AG04449 (cell line): ENCODE measurements at regions not wholly inside any gene's neighbourhood (a gene's known extent, or its start where the extent isn't known, plus 50 kb on each side); places are given as distances from the start of the nearest gene placed in this dataset.
"Not testable (repeated sequence)": the region's sequence is repeated elsewhere in the genome, so short reads cannot be mapped to it uniquely, and the experiment has no call there.

Experiments used
- CTCF ChIA-PET: fragments of 350-600 bp; formaldehyde crosslinking; extraction: SDS; loops from one replicate; lab custom pipeline; 2021; ENCODE audit warnings: antibody characterized with exemption; lab: Yijun Ruan, JAX
- POLR2A ChIA-PET: fragments of 400-600, 350-600 bp; formaldehyde crosslinking; extraction: SDS; loops from one replicate; lab custom pipeline; 2020; ENCODE audit warnings: antibody characterized with exemption, inconsistent platforms; lab: Yijun Ruan, JAX
- DNase-seq: peaks from one replicate; pipeline ENCODE4 v3.0.0-alpha.2; 2010; ENCODE audit warnings: low read depth, low spot score
- H3K4me3 ChIP-seq: 2 replicates; pipeline ENCODE4 v1.5.1; 2011; ENCODE audit warnings: low read depth, mild to moderate bottlenecking, control low read depth, low read length
- TF ChIP-seq, protein P1 (sequence below): IDR thresholded peaks from one replicate; pipeline ENCODE4 v1.5.1; 2011; ENCODE audit warnings: mild to moderate bottlenecking, moderate library complexity, low read length, control low read depth, inconsistent platforms; ENCODE audit not compliant: insufficient read depth; ENCODE audit errors: missing control alignments

- ChIA-PET CTCF (no interaction called here), POLR2A (no interaction called here)
- no peak for DNase-seq
- H3K4me3 ChIP-seq: no peak overlapping the region
- TF ChIP-seq, protein P1, sequence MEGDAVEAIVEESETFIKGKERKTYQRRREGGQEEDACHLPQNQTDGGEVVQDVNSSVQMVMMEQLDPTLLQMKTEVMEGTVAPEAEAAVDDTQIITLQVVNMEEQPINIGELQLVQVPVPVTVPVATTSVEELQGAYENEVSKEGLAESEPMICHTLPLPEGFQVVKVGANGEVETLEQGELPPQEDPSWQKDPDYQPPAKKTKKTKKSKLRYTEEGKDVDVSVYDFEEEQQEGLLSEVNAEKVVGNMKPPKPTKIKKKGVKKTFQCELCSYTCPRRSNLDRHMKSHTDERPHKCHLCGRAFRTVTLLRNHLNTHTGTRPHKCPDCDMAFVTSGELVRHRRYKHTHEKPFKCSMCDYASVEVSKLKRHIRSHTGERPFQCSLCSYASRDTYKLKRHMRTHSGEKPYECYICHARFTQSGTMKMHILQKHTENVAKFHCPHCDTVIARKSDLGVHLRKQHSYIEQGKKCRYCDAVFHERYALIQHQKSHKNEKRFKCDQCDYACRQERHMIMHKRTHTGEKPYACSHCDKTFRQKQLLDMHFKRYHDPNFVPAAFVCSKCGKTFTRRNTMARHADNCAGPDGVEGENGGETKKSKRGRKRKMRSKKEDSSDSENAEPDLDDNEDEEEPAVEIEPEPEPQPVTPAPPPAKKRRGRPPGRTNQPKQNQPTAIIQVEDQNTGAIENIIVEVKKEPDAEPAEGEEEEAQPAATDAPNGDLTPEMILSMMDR: no peak
These were observed 113.6 kb upstream of the PLEKHG1 start for GRCh38 chr6:150486048-150486447.

DNA sequence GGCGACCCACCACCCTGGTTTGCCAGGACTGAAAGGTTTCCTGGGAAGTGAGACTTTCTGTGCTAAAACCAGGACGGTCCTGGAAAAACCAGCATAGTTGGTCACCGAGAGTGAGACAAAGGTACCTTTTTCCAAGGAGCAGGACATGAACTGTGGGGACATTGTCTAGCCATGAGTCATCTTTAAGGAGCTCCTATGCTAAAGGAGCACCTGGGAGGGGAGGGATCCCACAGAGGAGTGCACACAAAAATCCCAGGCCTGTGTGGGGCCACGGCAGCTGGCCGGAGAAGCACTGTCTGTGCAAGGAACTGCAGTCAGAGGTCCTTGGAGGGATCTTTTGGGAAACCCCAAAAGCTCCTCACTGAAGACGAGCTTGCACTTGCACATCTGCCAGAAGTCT, 109.1 kb upstream of the PLEKHG1 start:
- H3K4me3 ChIP-seq: no peak overlapping the region
- DNase-seq: no peak
- TF ChIP-seq, protein P1: no peak
- ChIA-PET CTCF (no interaction called here), POLR2A (no interaction called here)

DNA sequence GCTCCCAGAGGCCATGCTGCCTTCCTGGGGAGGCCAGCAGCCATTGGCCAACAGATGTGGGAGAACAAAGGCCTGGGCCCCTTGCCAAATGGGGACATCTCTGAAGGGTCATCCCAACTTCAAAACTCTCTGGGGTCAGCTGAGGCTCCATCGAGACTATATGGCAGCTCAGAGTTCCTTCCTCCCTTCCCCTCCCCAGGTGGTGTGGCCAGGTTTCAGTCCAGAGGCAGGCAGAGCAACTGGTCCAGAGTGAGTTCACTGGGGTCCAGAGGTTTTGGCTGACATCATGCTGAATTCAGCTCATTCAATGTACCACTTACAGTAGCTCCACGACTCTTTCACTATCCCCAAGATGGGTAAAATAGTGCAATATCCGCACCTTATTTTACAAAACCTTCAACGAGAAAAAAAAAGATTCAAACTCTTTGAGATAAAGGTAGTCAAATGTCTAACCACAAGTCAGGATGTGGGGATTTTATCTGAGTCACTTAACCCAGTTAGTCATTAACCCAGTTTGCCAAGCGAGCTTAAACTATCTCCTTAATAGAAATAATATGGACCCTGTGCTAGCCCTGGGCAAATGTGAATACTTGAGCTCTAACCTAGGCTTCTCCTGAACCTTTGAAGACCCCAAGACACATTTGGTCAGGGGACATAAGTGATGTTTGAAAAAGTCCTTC, 108.4 kb upstream of the PLEKHG1 start:
- no peak for DNase-seq
- ChIA-PET POLR2A (no interaction called here), CTCF (no interaction called here)
- TF ChIP-seq, protein P1: no peak
- H3K4me3 ChIP-seq: no peak overlapping the region

- no peak for DNase-seq
- TF ChIP-seq, protein P1: no peak
- ChIA-PET CTCF (no interaction called here), POLR2A (no interaction called here)
- no peak overlapping the region for H3K4me3 ChIP-seq
These were observed 107.9 kb upstream of the PLEKHG1 start for GRCh38 chr6:150491811-150492172.

- no peak for DNase-seq
- POLR2A ChIA-PET: no interaction called here
- CTCF ChIA-PET: no interaction called here
- TF ChIP-seq, protein P1: no peak
- H3K4me3 ChIP-seq: no peak overlapping the region
These were observed 107.2 kb upstream of the PLEKHG1 start for GRCh38 chr6:150492507-150492906.

DNA sequence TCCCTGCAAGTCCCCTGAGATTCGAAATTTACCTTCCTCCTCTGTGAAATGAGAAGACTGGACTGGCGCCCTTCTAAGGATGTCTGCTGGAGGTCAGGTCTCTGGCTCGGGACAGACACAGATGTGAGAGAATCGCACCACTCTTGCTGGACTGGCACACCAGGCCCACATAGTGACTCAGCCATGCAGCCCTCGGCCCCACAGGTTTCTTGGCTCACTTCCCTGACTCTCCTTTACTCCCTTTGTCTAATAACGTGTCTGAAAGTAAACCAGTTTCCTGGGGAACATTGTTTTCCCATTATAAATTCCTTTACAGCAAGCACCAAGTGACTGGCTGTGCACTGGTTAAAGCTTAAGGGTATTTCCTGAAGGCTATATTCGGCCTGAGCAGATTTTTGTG, 106.7 kb upstream of the PLEKHG1 start:
- ChIA-PET CTCF (no interaction called here), POLR2A (no interaction called here)
- H3K4me3 ChIP-seq: no peak overlapping the region
- TF ChIP-seq, protein P1: no peak
- DNase-seq: no peak

GRCh38 chr6:150493552-150493951, 106.1 kb upstream of the PLEKHG1 start:
- CTCF ChIA-PET, POLR2A ChIA-PET, H3K4me3 ChIP-seq, DNase-seq: not testable (repeated sequence)
